ENCODE measurements at regions not wholly inside any gene's neighbourhood (a gene's known extent, or its start where the extent isn't known, plus 50 kb on each side); places are given as distances from the start of the nearest gene placed in this dataset.

GRCh38 chr1:222912730-222913129 is 97.9 kb downstream of the DISP1 start:
- no peak for DNase-seq

GRCh38 chr1:222914861-222915632 is 100.2 kb downstream of the DISP1 start:
- DNase-seq, result no peak

- DNase-seq, result no peak
Observed at GRCh38 chr1:222916100-222916499, 101.3 kb downstream of the DISP1 start.

DNA sequence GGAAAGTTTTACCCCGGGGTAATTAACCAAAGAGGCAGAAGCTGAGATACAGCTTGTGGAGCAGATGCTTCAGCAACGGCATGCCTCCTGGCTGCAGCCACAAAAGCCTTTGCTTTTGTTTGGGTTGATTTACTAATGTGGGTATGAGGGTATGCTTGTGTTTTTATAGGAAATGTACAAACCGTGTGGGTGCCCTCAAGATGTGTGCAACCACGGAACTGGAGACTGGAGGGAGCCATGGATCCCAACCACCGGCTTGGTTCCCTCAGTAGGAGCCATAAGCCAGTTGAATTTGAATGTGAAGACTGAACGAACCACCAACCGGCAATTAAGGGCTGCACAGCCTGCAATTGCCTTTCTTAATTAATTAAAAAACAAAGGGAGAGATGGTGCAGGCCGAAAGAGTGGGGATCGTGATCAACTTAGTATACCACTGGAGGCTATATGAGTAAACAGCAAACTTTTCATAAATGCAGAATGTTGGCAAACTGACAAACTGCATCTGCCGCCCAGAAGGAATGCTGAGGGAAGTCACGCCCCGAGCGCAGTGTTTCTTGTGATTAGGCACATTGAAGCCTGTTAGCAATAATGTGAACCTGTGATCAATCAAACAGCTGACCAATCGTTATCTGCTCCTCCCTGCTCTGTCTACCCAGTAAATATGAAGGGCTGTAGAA is 104.1 kb downstream of the DISP1 start:
- DNase-seq, result no peak

GRCh38 chr1:222919478-222919865 is 104.6 kb downstream of the DISP1 start:
- no peak for DNase-seq

GRCh38 chr1:222920169-222920568 is 105.3 kb downstream of the DISP1 start:
- no peak for DNase-seq

DNA sequence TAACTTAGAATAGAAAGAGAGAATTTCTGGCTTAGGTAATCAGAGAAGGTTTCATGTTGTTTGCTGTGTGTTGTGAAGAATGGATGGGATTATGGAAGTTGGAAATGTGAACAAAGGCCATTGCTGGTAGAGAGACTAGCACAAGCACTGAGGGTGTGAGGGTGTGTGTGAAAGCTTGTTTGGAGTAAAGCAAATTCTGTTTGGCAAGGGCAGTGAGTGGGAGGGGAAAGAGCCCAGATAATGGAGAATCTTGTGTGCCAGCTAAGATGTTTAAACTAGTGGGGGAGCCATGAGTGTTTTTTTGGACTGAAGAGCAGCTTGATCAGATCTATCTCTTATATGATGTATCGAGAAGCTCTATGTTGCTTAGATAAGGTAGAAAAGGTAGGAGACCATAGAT is 107.1 kb downstream of the DISP1 start:
- no peak for DNase-seq

DNA sequence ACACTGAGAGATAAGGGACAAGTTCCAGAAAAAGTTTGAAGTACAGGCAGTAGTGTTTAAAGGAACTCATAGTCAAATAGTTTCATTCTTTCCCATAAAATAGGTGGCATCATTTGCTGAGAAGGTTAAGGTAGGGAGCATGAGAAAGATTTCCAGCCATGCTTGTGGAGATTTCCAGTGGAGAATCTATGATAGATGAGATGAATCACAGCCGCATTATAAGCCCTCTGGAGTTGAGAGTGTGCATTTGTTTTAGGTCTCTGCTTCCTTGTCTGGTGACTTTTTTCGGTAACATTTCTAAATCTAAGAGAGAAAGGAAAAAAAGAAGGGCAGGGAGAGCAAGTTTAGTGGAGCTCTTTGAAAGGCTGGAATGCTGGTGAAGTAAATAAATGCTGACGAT is 108.7 kb downstream of the DISP1 start:
- no peak for DNase-seq

DNA sequence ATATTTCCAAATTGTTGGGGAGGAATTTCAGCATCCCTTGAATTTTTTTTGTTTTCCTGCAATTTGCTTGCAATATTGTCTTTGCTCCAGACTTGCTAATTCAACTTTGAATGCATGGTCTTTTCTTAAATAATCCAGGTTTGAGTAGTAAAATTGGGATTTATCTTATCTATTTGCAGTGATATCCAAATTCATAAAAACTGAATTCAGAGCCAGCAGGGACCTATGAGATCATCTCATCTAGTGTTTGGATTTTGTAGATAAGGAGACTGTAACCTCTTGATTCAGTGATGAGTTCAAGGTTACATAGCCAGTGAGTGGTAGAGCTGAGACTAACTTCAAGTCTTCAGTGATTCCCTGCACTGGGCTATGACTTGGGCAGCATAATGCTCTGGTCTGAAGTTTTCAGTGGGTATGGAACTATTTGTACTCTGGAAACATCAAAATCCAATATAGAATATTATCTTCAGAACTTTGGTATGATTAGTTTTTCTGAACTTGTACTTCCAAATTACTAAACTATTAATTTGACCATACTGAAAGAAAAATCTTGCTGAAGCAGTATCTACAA is 109.4 kb downstream of the DISP1 start:
- DNase-seq, result no peak

- no peak for DNase-seq
Observed at GRCh38 chr1:222926566-222926965, 111.7 kb downstream of the DISP1 start.

DNA sequence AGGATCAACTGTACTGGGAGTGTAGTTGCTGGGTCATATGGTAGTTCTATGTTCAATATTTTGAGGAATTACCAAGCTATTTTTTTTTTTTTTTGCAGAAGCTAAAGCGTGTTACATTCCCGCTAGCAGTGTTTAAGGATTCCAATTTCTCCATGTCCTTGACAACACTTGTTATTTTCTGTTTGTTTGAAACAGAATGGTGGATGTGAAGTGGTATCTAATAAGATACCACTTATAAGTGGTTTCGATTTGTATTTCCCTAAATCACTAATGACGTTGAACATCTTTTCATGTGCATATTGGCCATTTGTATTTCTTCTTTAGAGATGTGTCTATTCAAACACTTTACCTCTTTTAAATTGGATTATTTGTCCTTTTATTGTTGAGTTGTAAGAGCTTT is 112.2 kb downstream of the DISP1 start:
- DNase-seq, result no peak

DNA sequence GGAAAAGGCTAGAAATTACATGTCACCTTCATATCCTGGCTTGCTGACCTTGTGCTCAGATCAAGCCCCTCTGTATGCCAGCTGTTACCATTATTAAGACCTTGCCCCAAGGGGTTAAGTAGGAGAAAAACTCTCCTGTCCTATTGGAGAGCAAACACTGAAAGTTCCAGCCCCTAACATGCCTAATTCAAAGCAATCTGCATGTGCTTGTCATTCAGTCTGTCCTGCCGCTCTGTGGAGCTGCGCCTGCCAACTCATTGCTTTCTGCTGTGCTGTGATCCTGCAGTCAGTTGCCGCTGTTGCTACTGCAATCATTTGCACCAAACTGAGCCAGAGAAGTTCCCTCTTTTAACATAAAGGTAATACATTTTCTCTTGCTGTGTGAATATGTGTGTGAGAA is 113.4 kb downstream of the DISP1 start:
- DNase-seq, result no peak

- DNase-seq, result no peak
Observed at GRCh38 chr1:222930070-222930469, 115.2 kb downstream of the DISP1 start.

DNA sequence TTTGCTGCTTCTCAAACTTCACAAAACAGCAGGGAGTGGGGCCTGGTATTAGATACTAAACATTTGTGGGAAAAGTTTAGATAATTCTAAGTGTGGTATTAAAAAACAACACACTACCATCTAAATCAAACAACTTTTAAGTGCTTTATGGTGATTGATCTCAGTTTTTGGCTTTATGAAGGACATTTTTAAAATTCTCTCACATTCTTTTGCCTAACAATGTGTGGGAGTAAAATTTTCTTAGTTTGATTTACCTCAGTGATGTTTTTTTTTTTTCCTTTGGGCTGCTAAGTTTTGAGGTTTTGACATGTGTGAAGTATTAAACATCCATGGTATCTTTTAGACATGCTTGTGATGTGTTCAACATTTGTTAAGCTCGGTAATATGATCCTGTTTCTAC is 116.2 kb downstream of the DISP1 start:
- no peak for DNase-seq

GRCh38 chr1:222933273-222933672 is 118.4 kb downstream of the DISP1 start:
- no peak for DNase-seq

GRCh38 chr1:222935239-222935900 is 120.5 kb downstream of the DISP1 start:
- no peak for DNase-seq

DNA sequence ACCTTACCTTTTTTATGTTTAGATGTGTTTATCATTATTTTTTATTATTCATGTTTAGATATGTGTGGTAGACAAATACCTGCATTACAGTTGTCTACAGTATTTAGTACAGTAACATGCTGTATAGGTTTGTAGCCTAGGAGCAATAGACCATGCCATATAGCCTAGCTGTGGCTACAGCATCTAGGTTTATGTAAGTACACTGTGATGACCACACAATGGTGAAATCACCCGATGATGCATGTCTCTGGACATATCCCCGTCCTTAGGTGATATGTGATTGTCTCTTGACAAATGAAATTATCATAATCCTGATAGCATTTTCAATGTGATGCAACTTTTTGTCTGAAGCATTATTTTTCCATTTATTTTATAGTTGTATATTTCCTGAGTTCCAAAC is 121.2 kb downstream of the DISP1 start:
- DNase-seq, result no peak

- DNase-seq, result no peak
Observed at GRCh38 chr1:222938986-222939385, 124.1 kb downstream of the DISP1 start.

DNA sequence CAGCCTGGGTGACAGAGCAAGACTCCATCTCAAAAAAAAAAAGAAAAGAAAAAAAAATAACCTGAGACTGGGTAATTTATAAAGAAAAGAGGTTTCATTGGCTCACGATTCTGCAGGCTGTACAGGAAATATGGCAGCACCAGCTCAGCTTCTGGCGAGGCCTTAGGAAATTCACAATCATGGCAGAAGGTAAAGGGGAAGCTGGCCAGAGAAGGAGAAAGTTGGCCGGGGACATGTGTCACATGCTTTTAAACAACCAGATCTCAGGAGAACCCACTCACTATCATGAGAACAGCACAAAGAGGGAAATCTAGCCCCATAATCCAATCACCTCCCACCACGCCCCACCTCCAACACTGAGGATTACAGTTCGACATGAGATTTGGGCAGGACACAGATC is 125.3 kb downstream of the DISP1 start:
- no peak for DNase-seq

DNA sequence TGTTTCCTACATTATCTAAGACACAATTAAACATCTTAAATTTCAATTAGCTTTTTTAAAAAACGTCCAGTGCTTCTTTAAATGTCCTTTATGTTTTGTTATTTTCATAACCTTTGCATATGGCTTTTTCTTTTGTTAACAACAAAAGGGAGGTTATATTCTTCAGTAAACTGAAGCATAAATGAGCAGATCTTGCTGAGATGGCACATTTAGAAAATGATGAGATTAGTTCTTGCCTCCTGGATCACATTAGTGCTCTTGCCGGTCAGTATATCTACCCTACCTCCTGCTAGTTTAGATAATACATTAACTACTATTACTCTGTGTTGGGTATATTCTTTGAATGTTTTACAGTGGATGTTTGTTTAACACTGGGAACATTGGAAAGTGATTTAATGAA is 126.1 kb downstream of the DISP1 start:
- no peak for DNase-seq

DNA sequence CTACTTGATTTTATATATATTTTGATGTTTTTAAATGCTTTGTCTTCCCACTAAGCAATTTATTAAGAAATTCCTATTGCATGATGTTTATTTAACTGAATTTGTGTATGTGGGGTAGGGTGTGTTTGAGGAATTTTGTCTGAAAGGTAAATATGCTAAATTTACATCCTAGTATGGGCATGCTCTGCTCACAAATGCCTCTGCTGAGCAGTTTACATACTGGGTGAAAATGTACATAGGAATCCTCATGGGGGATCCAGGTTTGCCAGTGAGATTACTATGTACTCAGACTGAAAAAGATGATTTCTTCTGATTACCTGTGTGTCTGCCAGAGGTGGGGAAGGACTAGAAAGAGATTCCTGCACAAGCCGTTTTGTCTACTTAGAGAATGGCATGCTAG is 126.6 kb downstream of the DISP1 start:
- no peak for DNase-seq

DNA sequence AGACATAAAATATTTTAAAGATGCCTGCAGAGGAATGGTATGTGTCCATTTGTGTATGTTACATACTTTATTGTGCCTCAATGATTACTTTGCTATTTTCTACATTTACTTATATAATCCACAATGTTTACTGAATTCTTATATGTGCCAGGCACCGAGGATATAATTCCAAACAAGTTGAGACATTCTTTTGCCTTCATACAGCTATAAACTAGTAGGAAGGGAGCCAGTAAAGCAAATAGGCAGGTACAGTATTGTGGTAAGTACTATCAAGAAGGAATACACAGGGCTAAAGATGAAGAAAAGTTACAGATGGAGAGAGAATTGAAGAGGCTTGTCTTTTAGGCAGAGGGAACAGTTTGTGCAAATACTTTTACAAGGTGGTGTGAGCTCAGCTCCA is 131.6 kb downstream of the DISP1 start:
- no peak for DNase-seq

DNA sequence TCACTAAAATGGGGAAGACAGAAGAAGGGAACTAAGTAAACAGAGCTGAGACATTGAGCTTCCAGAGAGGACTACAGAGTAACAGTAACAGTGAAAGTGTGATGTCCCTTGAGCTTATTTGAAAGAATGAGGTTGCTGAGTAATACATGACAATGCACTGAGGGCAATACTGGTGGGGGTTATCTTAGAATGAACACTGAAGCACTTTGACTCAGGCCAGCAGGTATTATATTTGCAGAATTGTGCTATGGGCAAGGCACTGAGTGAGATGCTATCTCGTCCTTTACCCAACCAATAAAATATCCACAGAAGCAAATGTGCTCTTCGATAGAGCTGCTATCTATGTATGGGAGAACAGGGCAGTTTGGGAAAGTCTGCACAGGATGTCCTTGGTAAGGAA is 133.2 kb downstream of the DISP1 start:
- DNase-seq, result no peak

GRCh38 chr1:222950892-222951291 is 136.1 kb downstream of the DISP1 start:
- DNase-seq, result no peak
